ENCODE measurements at regions not wholly inside any gene's neighbourhood (a gene's known extent, or its start where the extent isn't known, plus 50 kb on each side); places are given as distances from the start of the nearest gene placed in this dataset.

GRCh38 chr6:112575309-112575834 lies 228.2 kb downstream of the RFPL4B start:
- no peaks in the 10 kb centered on the region for H3K4me1 ChIP-seq (ENCODE audit: control insufficient read depth in 1 of 2, extremely low read depth in 1 of 2, insufficient read depth in 2 of 2, low read length in 2 of 2)
- H3K4me3 Mint-ChIP-seq = no peak overlapping the region
- H3K27me3 Mint-ChIP-seq = no peaks in the 10 kb centered on the region
- H3K4me3 ChIP-seq (ENCODE audit: control insufficient read depth in 1 of 2, extremely low read depth in 1 of 2, low read length in 1 of 2) = no peak overlapping the region
- H3K27ac ChIP-seq (ENCODE audit: low read length) = no peak overlapping the region
- no CpG with 5 or more reads among the region's 3 CpGs for WGBS (ENCODE audit: insufficient coverage)
- ATAC-seq (replicated peaks in 1 of 4) (no peak), DNase-seq (no peak)
- no peaks in the 10 kb centered on the region for H3K9me3 Mint-ChIP-seq
- H3K36me3 ChIP-seq (ENCODE audit: control insufficient read depth in 2 of 2, extremely low read depth in 1 of 2, insufficient read depth in 1 of 2, low read length in 1 of 2) = no peaks in the 10 kb centered on the region
- POLR2A ChIA-PET = no interaction called here
- no peaks in the 10 kb centered on the region for H3K9me3 ChIP-seq
- no peak overlapping the region for H3K27ac Mint-ChIP-seq
- CTCF ChIA-PET = no interaction called here
- H3K27me3 ChIP-seq (replicated peaks in 1 of 2; ENCODE audit: control insufficient read depth in 2 of 2, extremely low read depth in 1 of 2, insufficient read depth in 2 of 2, low read length in 1 of 2) = no peaks in the 10 kb centered on the region
- no peaks in the 10 kb centered on the region for H3K4me1 Mint-ChIP-seq
- H3K36me3 Mint-ChIP-seq = no peaks in the 10 kb centered on the region

DNA sequence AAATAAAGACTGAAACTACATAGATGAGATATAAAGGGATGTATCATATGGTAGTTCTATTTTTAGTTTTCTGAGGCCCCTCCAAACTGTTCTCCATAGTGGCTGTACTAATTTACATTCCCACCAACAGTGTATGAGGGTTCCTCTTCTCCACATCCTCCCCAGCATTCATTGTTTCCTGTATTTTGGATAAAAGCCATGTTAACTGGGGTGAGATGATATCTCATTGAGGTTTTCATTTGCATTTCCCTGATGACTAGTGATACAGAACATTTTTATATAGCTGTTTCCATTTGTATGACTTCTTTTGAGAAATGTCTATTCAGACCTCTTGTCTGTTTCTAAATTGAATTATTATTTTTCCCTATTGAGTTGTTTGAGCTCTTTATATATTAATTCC lies 229.3 kb downstream of the RFPL4B start:
- Histone ChIP-seq H3K27me3 (replicated peaks in 1 of 2; ENCODE audit: control insufficient read depth in 2 of 2, extremely low read depth in 1 of 2, insufficient read depth in 2 of 2, low read length in 1 of 2) (no peaks in the 10 kb centered on the region), H3K36me3 (ENCODE audit: control insufficient read depth in 2 of 2, extremely low read depth in 1 of 2, insufficient read depth in 1 of 2, low read length in 1 of 2) (no peaks in the 10 kb centered on the region), H3K9me3 (no peaks in the 10 kb centered on the region), H3K4me3 (ENCODE audit: control insufficient read depth in 1 of 2, extremely low read depth in 1 of 2, low read length in 1 of 2) (no peak overlapping the region), H3K27ac (ENCODE audit: low read length) (no peak overlapping the region), H3K4me1 (ENCODE audit: control insufficient read depth in 1 of 2, extremely low read depth in 1 of 2, insufficient read depth in 2 of 2, low read length in 2 of 2) (no peaks in the 10 kb centered on the region)
- no peak for DNase-seq
- no peak overlapping the region for H3K27ac Mint-ChIP-seq
- H3K4me3 Mint-ChIP-seq = no peak overlapping the region
- H3K4me1 Mint-ChIP-seq = no peaks in the 10 kb centered on the region
- no peak for ATAC-seq (replicated peaks in 1 of 4)
- no peaks in the 10 kb centered on the region for H3K9me3 Mint-ChIP-seq
- ChIA-PET POLR2A (no interaction called here), CTCF (no interaction called here)
- no peaks in the 10 kb centered on the region for H3K36me3 Mint-ChIP-seq
- H3K27me3 Mint-ChIP-seq = no peaks in the 10 kb centered on the region

DNA sequence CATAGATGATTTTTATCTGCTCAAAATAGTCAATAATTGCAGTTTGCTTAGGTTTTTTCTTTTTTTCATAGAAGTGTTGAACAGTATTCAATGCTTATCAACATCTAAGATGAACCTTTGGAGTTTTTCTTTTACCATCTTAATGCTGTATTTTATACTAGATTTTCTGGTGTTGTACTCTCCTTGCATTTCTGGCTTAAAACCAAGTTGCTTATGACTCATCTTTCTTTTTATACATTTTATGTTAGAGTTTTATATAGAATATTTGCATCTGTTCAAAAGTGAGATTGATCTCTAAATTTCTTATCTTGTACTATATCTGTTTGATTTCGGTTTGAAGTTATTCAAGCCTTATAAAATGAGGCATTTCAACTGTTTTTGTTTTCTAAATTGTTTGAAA lies 232.5 kb downstream of the RFPL4B start:
- no peak for ATAC-seq (replicated peaks in 1 of 4)
- H3K27ac Mint-ChIP-seq = no peak overlapping the region
- no peaks in the 10 kb centered on the region for H3K27me3 ChIP-seq (replicated peaks in 1 of 2; ENCODE audit: control insufficient read depth in 2 of 2, extremely low read depth in 1 of 2, insufficient read depth in 2 of 2, low read length in 1 of 2)
- no peak overlapping the region for H3K27ac ChIP-seq (ENCODE audit: low read length)
- no peaks in the 10 kb centered on the region for H3K4me1 Mint-ChIP-seq
- ChIA-PET CTCF (no interaction called here), POLR2A (no interaction called here)
- peaks cover 0 to 4% (median 2%) of the 10 kb centered on the region in 3 donors for H3K9me3 Mint-ChIP-seq
- H3K9me3 ChIP-seq = no peaks in the 10 kb centered on the region
- no peaks in the 10 kb centered on the region for H3K27me3 Mint-ChIP-seq
- no peak overlapping the region for H3K4me3 Mint-ChIP-seq
- H3K4me1 ChIP-seq (ENCODE audit: control insufficient read depth in 1 of 2, extremely low read depth in 1 of 2, insufficient read depth in 2 of 2, low read length in 2 of 2) = no peaks in the 10 kb centered on the region
- DNase-seq = no peak
- no CpG with 5 or more reads among the region's 1 CpG for WGBS (ENCODE audit: insufficient coverage)
- H3K36me3 ChIP-seq (ENCODE audit: control insufficient read depth in 2 of 2, extremely low read depth in 1 of 2, insufficient read depth in 1 of 2, low read length in 1 of 2) = no peaks in the 10 kb centered on the region
- H3K4me3 ChIP-seq (ENCODE audit: control insufficient read depth in 1 of 2, extremely low read depth in 1 of 2, low read length in 1 of 2) = no peak overlapping the region
- no peaks in the 10 kb centered on the region for H3K36me3 Mint-ChIP-seq

DNA sequence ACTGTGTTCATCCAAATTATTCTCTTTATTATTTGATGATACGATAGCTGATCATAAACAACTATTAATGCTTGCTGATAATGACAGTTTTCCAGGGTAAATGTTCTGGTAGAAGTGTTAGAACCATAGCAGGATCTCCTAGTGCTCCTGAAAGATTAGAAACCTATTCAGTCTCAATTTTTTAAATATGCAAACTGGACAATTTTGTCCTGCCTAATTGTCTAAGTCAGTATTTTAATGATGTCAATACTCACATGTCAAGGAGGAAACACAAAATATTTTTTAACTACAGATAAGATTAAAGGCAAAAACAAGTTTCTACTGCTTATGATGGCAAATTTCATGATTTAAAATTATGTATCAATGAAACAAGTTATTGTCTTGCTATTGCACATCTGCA lies 233.9 kb downstream of the RFPL4B start:
- Mint-ChIP-seq H3K4me3 (no peak overlapping the region), H3K36me3 (no peaks in the 10 kb centered on the region), H3K9me3 (peaks cover 2 to 10% (median 2%) of the 10 kb centered on the region in 3 donors), H3K27me3 (no peaks in the 10 kb centered on the region), H3K4me1 (no peaks in the 10 kb centered on the region), H3K27ac (no peak overlapping the region)
- Histone ChIP-seq H3K9me3 (no peaks in the 10 kb centered on the region), H3K27ac (ENCODE audit: low read length) (no peak overlapping the region), H3K36me3 (ENCODE audit: control insufficient read depth in 2 of 2, extremely low read depth in 1 of 2, insufficient read depth in 1 of 2, low read length in 1 of 2) (no peaks in the 10 kb centered on the region), H3K4me1 (ENCODE audit: control insufficient read depth in 1 of 2, extremely low read depth in 1 of 2, insufficient read depth in 2 of 2, low read length in 2 of 2) (no peaks in the 10 kb centered on the region), H3K4me3 (ENCODE audit: control insufficient read depth in 1 of 2, extremely low read depth in 1 of 2, low read length in 1 of 2) (no peak overlapping the region), H3K27me3 (replicated peaks in 1 of 2; ENCODE audit: control insufficient read depth in 2 of 2, extremely low read depth in 1 of 2, insufficient read depth in 2 of 2, low read length in 1 of 2) (no peaks in the 10 kb centered on the region)
- whole genome bisulfite sequencing (ENCODE audit: insufficient coverage) = no CpG with 5 or more reads among the region's 1 CpG
- POLR2A ChIA-PET = no interaction called here
- DNase-seq = no peak
- no peak for ATAC-seq (replicated peaks in 1 of 4)
- CTCF ChIA-PET = no interaction called here

DNA sequence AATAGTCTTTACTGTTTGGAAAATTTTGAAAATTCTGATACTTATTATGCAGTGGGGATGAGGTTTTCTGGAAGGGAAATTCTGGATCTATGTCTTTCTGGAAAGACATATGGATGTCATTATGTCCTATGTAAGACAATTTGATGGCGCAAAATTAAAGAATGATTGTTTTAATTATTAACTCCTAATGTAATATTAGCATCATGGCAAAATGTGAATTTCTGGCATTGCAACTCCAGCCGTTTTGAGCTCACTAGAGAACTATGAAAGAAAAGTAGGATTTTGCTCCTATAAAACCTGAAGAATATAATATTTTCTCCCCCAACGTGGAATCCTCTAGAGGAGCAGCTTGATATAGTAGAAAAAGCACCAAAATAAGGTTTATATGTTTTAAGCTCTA lies 243.2 kb downstream of the RFPL4B start:
- H3K4me1 Mint-ChIP-seq = no peaks in the 10 kb centered on the region
- no peak overlapping the region for H3K27ac ChIP-seq (ENCODE audit: low read length)
- H3K27me3 Mint-ChIP-seq = no peaks in the 10 kb centered on the region
- no CpG with 5 or more reads among the region's 3 CpGs for WGBS (ENCODE audit: insufficient coverage)
- H3K36me3 ChIP-seq (ENCODE audit: control insufficient read depth in 2 of 2, extremely low read depth in 1 of 2, insufficient read depth in 1 of 2, low read length in 1 of 2) = no peaks in the 10 kb centered on the region
- DNase-seq (no peak), ATAC-seq (replicated peaks in 1 of 4) (no peak)
- CTCF ChIA-PET = interaction anchor here in 1 of 2 donors (0.7 kb wide), 1 partner anchor 421 kb away, joined by 3 read pairs; no protein-coding TSS in a partner anchor
- peaks cover 5 to 26% (median 16%) of the 10 kb centered on the region in 3 donors for H3K9me3 Mint-ChIP-seq
- no peak overlapping the region for H3K4me3 Mint-ChIP-seq
- POLR2A ChIA-PET = interaction anchor here in 1 of 2 donors (0.8 kb wide), 1 partner anchor 303 kb away, joined by 3 read pairs; no protein-coding TSS in a partner anchor
- no peaks in the 10 kb centered on the region for H3K4me1 ChIP-seq (ENCODE audit: control insufficient read depth in 1 of 2, extremely low read depth in 1 of 2, insufficient read depth in 2 of 2, low read length in 2 of 2)
- no peaks in the 10 kb centered on the region for H3K36me3 Mint-ChIP-seq
- H3K9me3 ChIP-seq = no peaks in the 10 kb centered on the region
- H3K27me3 ChIP-seq (replicated peaks in 1 of 2; ENCODE audit: control insufficient read depth in 2 of 2, extremely low read depth in 1 of 2, insufficient read depth in 2 of 2, low read length in 1 of 2) = no peaks in the 10 kb centered on the region
- H3K27ac Mint-ChIP-seq = no peak overlapping the region
- no peak overlapping the region for H3K4me3 ChIP-seq (ENCODE audit: control insufficient read depth in 1 of 2, extremely low read depth in 1 of 2, low read length in 1 of 2)

DNA sequence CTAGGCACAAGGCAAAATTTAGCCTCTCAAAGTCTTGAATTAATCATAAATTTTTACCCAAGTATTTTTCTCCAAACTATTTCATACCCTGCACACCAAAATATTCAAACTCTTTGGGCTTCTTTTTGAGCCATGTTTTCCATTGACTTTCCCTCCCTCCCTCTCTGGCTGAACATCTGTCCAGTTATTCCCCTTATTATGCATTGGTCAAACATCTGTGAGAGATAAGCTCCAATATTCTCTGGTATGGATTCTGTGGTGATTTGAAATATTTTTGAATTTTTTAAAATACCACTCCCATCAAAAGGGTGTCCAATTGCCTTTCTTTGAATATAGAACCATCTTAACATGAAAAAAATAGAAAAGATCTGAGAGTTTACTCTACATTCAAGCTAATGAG lies 244.2 kb downstream of the RFPL4B start:
- no peak for ATAC-seq (replicated peaks in 1 of 4)
- Histone ChIP-seq H3K36me3 (ENCODE audit: control insufficient read depth in 2 of 2, extremely low read depth in 1 of 2, insufficient read depth in 1 of 2, low read length in 1 of 2) (no peaks in the 10 kb centered on the region), H3K27me3 (replicated peaks in 1 of 2; ENCODE audit: control insufficient read depth in 2 of 2, extremely low read depth in 1 of 2, insufficient read depth in 2 of 2, low read length in 1 of 2) (no peaks in the 10 kb centered on the region), H3K27ac (ENCODE audit: low read length) (no peak overlapping the region), H3K4me3 (ENCODE audit: control insufficient read depth in 1 of 2, extremely low read depth in 1 of 2, low read length in 1 of 2) (no peak overlapping the region), H3K9me3 (no peaks in the 10 kb centered on the region), H3K4me1 (ENCODE audit: control insufficient read depth in 1 of 2, extremely low read depth in 1 of 2, insufficient read depth in 2 of 2, low read length in 2 of 2) (no peaks in the 10 kb centered on the region)
- POLR2A ChIA-PET = no interaction called here
- Mint-ChIP-seq H3K36me3 (no peaks in the 10 kb centered on the region), H3K4me3 (no peak overlapping the region), H3K27ac (no peak overlapping the region), H3K9me3 (peaks cover 6 to 20% (median 11%) of the 10 kb centered on the region in 3 donors), H3K27me3 (no peaks in the 10 kb centered on the region), H3K4me1 (no peaks in the 10 kb centered on the region)
- DNase-seq = no peak
- CTCF ChIA-PET = no interaction called here

DNA sequence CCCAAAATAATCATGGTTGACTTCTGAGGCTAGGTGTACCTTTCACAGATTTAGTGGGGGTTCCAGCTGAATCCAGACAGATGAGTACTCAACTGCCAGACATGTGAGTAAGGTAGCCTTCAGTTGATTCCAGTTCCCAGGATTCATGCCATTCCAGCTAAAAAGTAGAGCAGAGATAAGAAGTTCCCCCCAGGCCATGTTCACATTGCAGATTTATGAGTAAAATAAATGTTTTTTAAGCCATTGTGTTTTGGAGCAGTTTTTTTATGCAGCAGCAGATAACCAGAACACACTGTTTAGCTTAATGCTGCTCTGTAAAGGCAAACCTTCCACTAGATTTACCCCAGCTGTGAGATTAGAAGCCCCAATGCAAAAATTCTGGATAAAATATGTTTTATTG lies 245.0 kb downstream of the RFPL4B start:
- ChIA-PET CTCF (interaction anchor here in 1 of 2 donors (0.6 kb wide), 1 partner anchor 1388 kb away, joined by 3 read pairs; no protein-coding TSS in a partner anchor), POLR2A (no interaction called here)
- no peaks in the 10 kb centered on the region for H3K27me3 ChIP-seq (replicated peaks in 1 of 2; ENCODE audit: control insufficient read depth in 2 of 2, extremely low read depth in 1 of 2, insufficient read depth in 2 of 2, low read length in 1 of 2)
- no peak overlapping the region for H3K27ac Mint-ChIP-seq
- no peaks in the 10 kb centered on the region for H3K4me1 Mint-ChIP-seq
- H3K4me3 ChIP-seq (ENCODE audit: control insufficient read depth in 1 of 2, extremely low read depth in 1 of 2, low read length in 1 of 2) = no peak overlapping the region
- peaks cover 6 to 20% (median 11%) of the 10 kb centered on the region in 3 donors for H3K9me3 Mint-ChIP-seq
- no peaks in the 10 kb centered on the region for H3K4me1 ChIP-seq (ENCODE audit: control insufficient read depth in 1 of 2, extremely low read depth in 1 of 2, insufficient read depth in 2 of 2, low read length in 2 of 2)
- ATAC-seq (replicated peaks in 1 of 4) (no peak), DNase-seq (no peak)
- no peaks in the 10 kb centered on the region for H3K27me3 Mint-ChIP-seq
- no peaks in the 10 kb centered on the region for H3K36me3 ChIP-seq (ENCODE audit: control insufficient read depth in 2 of 2, extremely low read depth in 1 of 2, insufficient read depth in 1 of 2, low read length in 1 of 2)
- H3K27ac ChIP-seq (ENCODE audit: low read length) = no peak overlapping the region
- H3K4me3 Mint-ChIP-seq = no peak overlapping the region
- H3K36me3 Mint-ChIP-seq = no peaks in the 10 kb centered on the region
- no peaks in the 10 kb centered on the region for H3K9me3 ChIP-seq
